Upper lobe of right lung (tissue), 1 donor: ENCODE measurements at regions not wholly inside any gene's neighbourhood (a gene's known extent, or its start where the extent isn't known, plus 50 kb on each side); places are given as distances from the start of the nearest gene placed in this dataset.

Experiments used
- ATAC-seq: fragments of 200-7000 bp; cut with Tn5 transposase; one replicate; pipeline ENCODE4 v1.9.1; 2020; ENCODE audit warnings: mild to moderate bottlenecking, moderate library complexity
- DNase-seq: peaks from one replicate; pipeline ENCODE4 v3.0.0-alpha.2; 2020
- H3K27ac ChIP-seq: fragments of 200-600 bp; one replicate; pipeline ENCODE4 v1.8.0; 2022
- H3K27me3 ChIP-seq: fragments of 200-600 bp; one replicate; pipeline ENCODE4 v1.8.0; 2022; ENCODE audit warnings: mild to moderate bottlenecking
- H3K36me3 ChIP-seq: fragments of 200-600 bp; one replicate; pipeline ENCODE4 v1.8.0; 2022
- H3K4me1 ChIP-seq: fragments of 200-600 bp; one replicate; pipeline ENCODE4 v1.8.0; 2022
- H3K4me3 ChIP-seq: fragments of 200-600 bp; one replicate; pipeline ENCODE4 v1.8.0; 2022; ENCODE audit warnings: mild to moderate bottlenecking
- H3K9me3 ChIP-seq: fragments of 200-600 bp; one replicate; pipeline ENCODE4 v1.8.0; 2022
- CTCF ChIP-seq: fragments of 200-600 bp; IDR thresholded peaks from one replicate; pipeline ENCODE4 v1.8.0; 2022; ENCODE audit warnings: antibody characterized with exemption
- intact Hi-C: fragments of 100-400 bp; cut with DNase I; formaldehyde crosslinking; loops from one replicate; pipeline ENCODE4 v1.11.0; 2022
- donor health status: DM: no; HTN: yes; CAD: no; lungs with severe emphysema.

- ATAC-seq: no peak
- DNase-seq: no peak
- Histone ChIP-seq H3K36me3 (no peaks in the 10 kb centered on the region), H3K4me1 (no peaks in the 10 kb centered on the region), H3K9me3 (peaks cover 3% of the 10 kb centered on the region), H3K27ac (no peak overlapping the region), H3K4me3 (no peak overlapping the region), H3K27me3 (no peaks in the 10 kb centered on the region)
- TF ChIP-seq CTCF: peak; percentile 30
- intact Hi-C loops: no loop called here
Measured at GRCh38 chr12:104827587-104827986, 130.5 kb downstream of the SLC41A2 start.

GRCh38 chr12:104825408-104825807 is 132.7 kb downstream of the SLC41A2 start:
- peaks cover 3% of the 10 kb centered on the region for H3K9me3 ChIP-seq
- no peaks in the 10 kb centered on the region for H3K27me3 ChIP-seq
- H3K4me3 ChIP-seq: no peak overlapping the region
- TF ChIP-seq CTCF: no peak
- H3K4me1 ChIP-seq: no peaks in the 10 kb centered on the region
- DNase-seq: no peak
- H3K27ac ChIP-seq: no peak overlapping the region
- ATAC-seq: no peak
- no peaks in the 10 kb centered on the region for H3K36me3 ChIP-seq
- intact Hi-C loops: no loop called here

GRCh38 chr12:104823985-104824461 is 134.1 kb downstream of the SLC41A2 start:
- no peaks in the 10 kb centered on the region for H3K27me3 ChIP-seq
- no peak for TF ChIP-seq CTCF
- H3K9me3 ChIP-seq: peaks cover 3% of the 10 kb centered on the region
- H3K4me3 ChIP-seq: no peak overlapping the region
- no peak overlapping the region for H3K27ac ChIP-seq
- ATAC-seq (peak; percentile 93), DNase-seq (peak; percentile 71)
- intact Hi-C loops: no loop called here
- no peaks in the 10 kb centered on the region for H3K4me1 ChIP-seq
- H3K36me3 ChIP-seq: no peaks in the 10 kb centered on the region

GRCh38 chr12:104822941-104823340 is 135.1 kb downstream of the SLC41A2 start:
- no peaks in the 10 kb centered on the region for H3K36me3 ChIP-seq
- H3K27me3 ChIP-seq: no peaks in the 10 kb centered on the region
- intact Hi-C loops: no loop called here
- DNase-seq: no peak
- peaks cover 3% of the 10 kb centered on the region for H3K9me3 ChIP-seq
- no peak for TF ChIP-seq CTCF
- ATAC-seq: no peak
- no peaks in the 10 kb centered on the region for H3K4me1 ChIP-seq
- H3K4me3 ChIP-seq: no peak overlapping the region
- H3K27ac ChIP-seq: no peak overlapping the region

- Histone ChIP-seq H3K27ac (no peak overlapping the region), H3K9me3 (no peaks in the 10 kb centered on the region), H3K4me3 (no peak overlapping the region), H3K4me1 (no peaks in the 10 kb centered on the region), H3K27me3 (no peaks in the 10 kb centered on the region), H3K36me3 (no peaks in the 10 kb centered on the region)
- DNase-seq (no peak), ATAC-seq (no peak)
- intact Hi-C loops: no loop called here
- TF ChIP-seq CTCF: no peak
Measured at GRCh38 chr12:104816845-104817503, 141.1 kb downstream of the SLC41A2 start.

GRCh38 chr12:104815935-104816334 is 142.2 kb downstream of the SLC41A2 start:
- DNase-seq (no peak), ATAC-seq (no peak)
- Histone ChIP-seq H3K9me3 (no peaks in the 10 kb centered on the region), H3K27ac (no peak overlapping the region), H3K4me3 (no peak overlapping the region), H3K4me1 (no peaks in the 10 kb centered on the region), H3K36me3 (no peaks in the 10 kb centered on the region), H3K27me3 (no peaks in the 10 kb centered on the region)
- intact Hi-C loops: no loop called here
- no peak for TF ChIP-seq CTCF
